ENCODE measurements at regions not wholly inside any gene's neighbourhood (a gene's known extent, or its start where the extent isn't known, plus 50 kb on each side); places are given as distances from the start of the nearest gene placed in this dataset.

GRCh38 chr3:86162521-86162920, 828.4 kb downstream of the VGLL3 start:
- TF ChIP-seq CTCF (IDR thresholded peaks at IDR 0.05) (no peak), EZH2 (IDR thresholded peaks at IDR 0.05; ENCODE audit: borderline replicate concordance, insufficient read depth, low read depth, low read length, poor library complexity, severe bottlenecking) (no peak)
